KMS-11 (cell line): ENCODE measurements at regions not wholly inside any gene's neighbourhood (a gene's known extent, or its start where the extent isn't known, plus 50 kb on each side); places are given as distances from the start of the nearest gene placed in this dataset.

Experiments
- H2AFZ ChIP-seq: fragments of 200-600 bp; sonication (generic); 2 replicates; pipeline ENCODE4 v1.6.1; 2016; ENCODE audit warnings: antibody characterized with exemption, mixed run types, low read depth
- H3K27ac ChIP-seq: fragments of 200-600 bp; sonication (generic); 2 replicates; pipeline ENCODE4 v1.6.1; 2016; ENCODE audit warnings: mild to moderate bottlenecking, mixed run types
- H3K27me3 ChIP-seq: fragments of 200-600 bp; sonication (generic); 2 replicates; pipeline ENCODE4 v1.6.1; 2017; ENCODE audit warnings: mild to moderate bottlenecking, low read depth, mixed run types, moderate library complexity; ENCODE audit not compliant: insufficient read depth
- H3K36me3 ChIP-seq: fragments of 200-600 bp; sonication (generic); 2 replicates; pipeline ENCODE4 v1.6.1; 2017; ENCODE audit warnings: mild to moderate bottlenecking, mixed run types; ENCODE audit not compliant: insufficient read depth
- H3K4me1 ChIP-seq: fragments of 200-600 bp; sonication (generic); 2 replicates; pipeline ENCODE4 v1.6.1; 2016; ENCODE audit warnings: mild to moderate bottlenecking, low read depth, mixed run types; ENCODE audit not compliant: poor library complexity, severe bottlenecking
- H3K4me2 ChIP-seq: fragments of 200-600 bp; sonication (generic); 2 replicates; pipeline ENCODE4 v1.7.0; 2016; ENCODE audit warnings: mild to moderate bottlenecking, mixed run types
- H3K4me3 ChIP-seq: fragments of 200-600 bp; sonication (generic); IDR thresholded peaks from 2 replicates; pipeline ENCODE4 v1.6.1; 2017; ENCODE audit warnings: low read depth, low read length, mixed read lengths; ENCODE audit not compliant: insufficient read depth
- H3K79me2 ChIP-seq: fragments of 200-600 bp; sonication (generic); 2 replicates; pipeline ENCODE4 v1.6.1; 2016; ENCODE audit warnings: low read depth, mixed run types; ENCODE audit not compliant: insufficient read depth
- H3K9ac ChIP-seq: fragments of 200-600 bp; sonication (generic); 2 replicates; pipeline ENCODE4 v1.6.1; 2016; ENCODE audit warnings: mild to moderate bottlenecking, mixed run types
- H4K20me1 ChIP-seq: fragments of 200-600 bp; sonication (generic); 2 replicates; pipeline ENCODE4 v1.6.1; 2016; ENCODE audit warnings: mild to moderate bottlenecking, mixed run types; ENCODE audit not compliant: insufficient read depth
- TF ChIP-seq, protein P1 (sequence below): fragments of 200-600 bp; sonication (generic); conservative IDR thresholded peaks from 2 replicates; pipeline ENCODE4 v1.6.1; 2017; ENCODE audit warnings: low read depth, mild to moderate bottlenecking, antibody characterized with exemption, low read length, moderate library complexity, mixed read lengths

DNA sequence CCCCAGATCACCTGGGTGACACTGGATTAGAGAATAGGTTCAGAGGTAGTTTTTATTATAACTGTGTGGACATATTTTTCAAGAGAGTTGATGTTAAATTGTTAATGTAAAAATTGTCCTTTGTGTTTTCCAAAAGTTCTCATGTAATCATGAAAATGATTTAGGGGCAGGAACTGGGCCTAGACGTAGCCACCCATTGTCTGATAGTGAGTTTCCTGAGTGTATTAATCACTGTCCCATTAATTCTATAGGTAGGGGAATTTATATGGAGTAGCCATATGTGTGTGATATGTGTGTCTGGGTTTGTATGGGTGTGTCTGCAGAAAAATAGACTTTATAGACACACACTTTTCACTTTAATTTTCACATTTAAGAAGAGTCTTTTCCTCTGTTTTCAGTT, 144.6 kb upstream of the RAI14 start:
- H4K20me1 ChIP-seq = no peaks in the 10 kb centered on the region
- no peak overlapping the region for H3K27ac ChIP-seq
- H3K4me3 ChIP-seq = no peak overlapping the region
- no peaks in the 10 kb centered on the region for H3K36me3 ChIP-seq
- no peak overlapping the region for H3K9ac ChIP-seq
- no peak overlapping the region for H2AFZ ChIP-seq
- TF ChIP-seq, protein P1, sequence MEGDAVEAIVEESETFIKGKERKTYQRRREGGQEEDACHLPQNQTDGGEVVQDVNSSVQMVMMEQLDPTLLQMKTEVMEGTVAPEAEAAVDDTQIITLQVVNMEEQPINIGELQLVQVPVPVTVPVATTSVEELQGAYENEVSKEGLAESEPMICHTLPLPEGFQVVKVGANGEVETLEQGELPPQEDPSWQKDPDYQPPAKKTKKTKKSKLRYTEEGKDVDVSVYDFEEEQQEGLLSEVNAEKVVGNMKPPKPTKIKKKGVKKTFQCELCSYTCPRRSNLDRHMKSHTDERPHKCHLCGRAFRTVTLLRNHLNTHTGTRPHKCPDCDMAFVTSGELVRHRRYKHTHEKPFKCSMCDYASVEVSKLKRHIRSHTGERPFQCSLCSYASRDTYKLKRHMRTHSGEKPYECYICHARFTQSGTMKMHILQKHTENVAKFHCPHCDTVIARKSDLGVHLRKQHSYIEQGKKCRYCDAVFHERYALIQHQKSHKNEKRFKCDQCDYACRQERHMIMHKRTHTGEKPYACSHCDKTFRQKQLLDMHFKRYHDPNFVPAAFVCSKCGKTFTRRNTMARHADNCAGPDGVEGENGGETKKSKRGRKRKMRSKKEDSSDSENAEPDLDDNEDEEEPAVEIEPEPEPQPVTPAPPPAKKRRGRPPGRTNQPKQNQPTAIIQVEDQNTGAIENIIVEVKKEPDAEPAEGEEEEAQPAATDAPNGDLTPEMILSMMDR = no peak
- H3K4me2 ChIP-seq = no peak overlapping the region
- H3K4me1 ChIP-seq = no peaks in the 10 kb centered on the region
- H3K79me2 ChIP-seq = no peaks in the 10 kb centered on the region
- no peaks in the 10 kb centered on the region for H3K27me3 ChIP-seq

- Histone ChIP-seq H3K27me3 (no peaks in the 10 kb centered on the region), H3K4me3 (no peak overlapping the region), H2AFZ (no peak overlapping the region), H3K27ac (no peak overlapping the region), H3K4me2 (no peak overlapping the region), H3K36me3 (no peaks in the 10 kb centered on the region), H3K79me2 (no peaks in the 10 kb centered on the region), H4K20me1 (no peaks in the 10 kb centered on the region), H3K9ac (no peak overlapping the region), H3K4me1 (no peaks in the 10 kb centered on the region)
- TF ChIP-seq, protein P1 = no peak
These were observed 144.2 kb upstream of the RAI14 start for GRCh38 chr5:34511915-34512314.

GRCh38 chr5:34516166-34516565, 140.0 kb upstream of the RAI14 start:
- H3K4me3 ChIP-seq = no peak overlapping the region

GRCh38 chr5:34516686-34517085, 139.4 kb upstream of the RAI14 start:
- no peaks in the 10 kb centered on the region for H3K27me3 ChIP-seq
- no peak overlapping the region for H3K9ac ChIP-seq
- H3K4me1 ChIP-seq = no peaks in the 10 kb centered on the region
- H2AFZ ChIP-seq = no peak overlapping the region
- H3K27ac ChIP-seq = no peak overlapping the region
- TF ChIP-seq, protein P1 = no peak
- H4K20me1 ChIP-seq = no peaks in the 10 kb centered on the region
- no peak overlapping the region for H3K4me3 ChIP-seq
- H3K79me2 ChIP-seq = no peaks in the 10 kb centered on the region
- no peaks in the 10 kb centered on the region for H3K36me3 ChIP-seq
- H3K4me2 ChIP-seq = no peak overlapping the region

More at GRCh38 chr5:34516166-34516565, 140.0 kb upstream of the RAI14 start:
- no peak overlapping the region for H3K27ac ChIP-seq
- H4K20me1 ChIP-seq = no peaks in the 10 kb centered on the region
- H3K79me2 ChIP-seq = no peaks in the 10 kb centered on the region
- TF ChIP-seq, protein P1 = no peak
- H3K9ac ChIP-seq = no peak overlapping the region
- no peak overlapping the region for H3K4me2 ChIP-seq
- no peaks in the 10 kb centered on the region for H3K27me3 ChIP-seq
- no peaks in the 10 kb centered on the region for H3K36me3 ChIP-seq
- H2AFZ ChIP-seq = no peak overlapping the region
- no peaks in the 10 kb centered on the region for H3K4me1 ChIP-seq
